ENCODE measurements at regions not wholly inside any gene's neighbourhood (a gene's known extent, or its start where the extent isn't known, plus 50 kb on each side); places are given as distances from the start of the nearest gene placed in this dataset.

- peaks cover 6% of the 10 kb centered on the region; the same call in 1 of the 2 replicates for H3K9me1 ChIP-seq (ENCODE audit: insufficient read depth, low read length)
- H3K4me3 ChIP-seq (ENCODE audit: insufficient read depth, low read depth, low read length): no peak overlapping the region
- H3K4me2 ChIP-seq (ENCODE audit: low read depth, low read length): no peak overlapping the region
- H2BK5ac ChIP-seq (ENCODE audit: low read depth, low read length, poor library complexity, severe bottlenecking): no peak overlapping the region
- no peak overlapping the region for H3K23ac ChIP-seq (ENCODE audit: low read depth, low read length)
- H2BK120ac ChIP-seq (ENCODE audit: low read depth, low read length): 0 out of 2 replicates have a peak overlapping the region, but pooled peaks have one; percentile 12
- DNase-seq (no peak), ATAC-seq (ENCODE audit: low read depth) (no peak)
- dilution Hi-C loops (cut with HindIII; ENCODE audit: low sequenced_read_pairs, unreplicated experiment) (no loop called here), intact Hi-C loops (cut with micrococcal nuclease) (no loop called here), in situ Hi-C loops (cut with MboI; ENCODE audit: low sequenced_read_pairs) (no loop called here)
- no peak overlapping the region for H2BK20ac ChIP-seq (ENCODE audit: low read depth, low read length)
- H3K9ac ChIP-seq (ENCODE audit: low read depth, low read length): no peak overlapping the region
- H4K5ac ChIP-seq (ENCODE audit: low read depth, low read length): no peak overlapping the region
- no peaks in the 10 kb centered on the region for H3K9me3 ChIP-seq (ENCODE audit: control insufficient read depth, insufficient read depth, low read length)
- H2BK15ac ChIP-seq (ENCODE audit: low read depth, low read length): peak overlapping the region; percentile 23; the same call in 2 of the 3 replicates
- H3K36me3 ChIP-seq (ENCODE audit: control insufficient read depth, insufficient read depth, low read length): no peaks in the 10 kb centered on the region
- no TSS peak for BruUV-seq (replicated peaks)
- ChIA-PET POLR2A (ENCODE audit: unreplicated experiment) (no interaction called here), CTCF (no interaction called here)
- H3K4me1 ChIP-seq (ENCODE audit: control insufficient read depth, insufficient read depth, low read length): peaks cover 7% of the 10 kb centered on the region; the same call in 1 of the 2 replicates
- H3K56ac ChIP-seq (ENCODE audit: extremely low read depth, insufficient read depth, low read length): no peak overlapping the region
- H2AK9ac ChIP-seq (replicated peaks; ENCODE audit: low read depth, low read length, poor library complexity): no peak overlapping the region
- no peak overlapping the region for H3K4ac ChIP-seq (ENCODE audit: low read depth, low read length)
- no peak overlapping the region for H2AFZ ChIP-seq (replicated peaks; ENCODE audit: low read length, poor library complexity)
- H3K18ac ChIP-seq (ENCODE audit: low read depth, low read length): no peak overlapping the region
- no peak overlapping the region for H4K91ac ChIP-seq (ENCODE audit: insufficient read depth, low read depth, low read length)
- WGBS, 2 experiments (ENCODE audit: extremely low coverage in 2 of 2, insufficient read length in 1 of 2): 100% methylated on average over 1 to 3 of the region's 7 CpGs
- H3K14ac ChIP-seq (replicated peaks; ENCODE audit: low read depth, low read length): no peak overlapping the region
- H3K27ac ChIP-seq (ENCODE audit: insufficient read depth, low read length): no peak overlapping the region
- H3K79me1 ChIP-seq (ENCODE audit: low read depth in 1 of 2, low read length in 2 of 2): no peaks in the 10 kb centered on the region
- no peak overlapping the region for H4K8ac ChIP-seq (ENCODE audit: low read depth in 2 of 2, low read length in 2 of 2)
- H2AK5ac ChIP-seq (ENCODE audit: low read depth, low read length): no peak overlapping the region
- no peak for TF ChIP-seq FOS (IDR thresholded peaks at IDR 0.05; ENCODE audit: low read depth, low read length)
- TF ChIP-seq MAZ (IDR thresholded peaks at IDR 0.05; ENCODE audit: borderline replicate concordance, low read depth, low read length): no peak
- TF ChIP-seq NFE2L2 (IDR thresholded peaks at IDR 0.05; ENCODE audit: low read depth, low read length): no peak
- no peak for TF ChIP-seq MXI1 (IDR thresholded peaks at IDR 0.05; ENCODE audit: borderline replicate concordance, low read depth, low read length)
- H3K27me3 ChIP-seq (ENCODE audit: control insufficient read depth, insufficient read depth, low read length): no peaks in the 10 kb centered on the region
- H4K20me1 ChIP-seq (ENCODE audit: insufficient read depth, low read length): no peaks in the 10 kb centered on the region
These were observed 62.0 kb upstream of the USP25 start for GRCh38 chr21:15667819-15668218.

Measured in IMR-90 (cell line).